Vagina (tissue), 2 donors: ENCODE measurements at regions not wholly inside any gene's neighbourhood (a gene's known extent, or its start where the extent isn't known, plus 50 kb on each side); places are given as distances from the start of the nearest gene placed in this dataset.

ENCODE experiments used
- CTCF ChIP-seq, 3 experiments: fragments of 450-650 bp in 2 of 3; fragments of 200-600 bp in 1 of 3; sonication (generic) in 1 of 3; IDR thresholded peaks; one replicate each; pipeline ENCODE4 v1.5.1; 2017 to 2019; ENCODE audit warnings: antibody characterized with exemption in 3 of 3, mild to moderate bottlenecking in 2 of 3, moderate library complexity in 2 of 3
- POLR2A ChIP-seq, 2 donors: fragments of 450-650 bp; IDR thresholded peaks; one replicate each; pipeline ENCODE4 v1.6.1; 2017; ENCODE audit warnings: antibody characterized with exemption in 2 of 2, mild to moderate bottlenecking in 2 of 2, moderate library complexity in 2 of 2
- POLR2AphosphoS5 ChIP-seq, 2 donors: sonication (generic); formaldehyde crosslinking; IDR thresholded peaks; one replicate each; pipeline ENCODE4 v1.9.0; 2017; ENCODE audit warnings: antibody characterized with exemption in 2 of 2, mild to moderate bottlenecking in 2 of 2, low read depth in 1 of 2; ENCODE audit not compliant: insufficient read depth in 1 of 2

- no peak for TF ChIP-seq CTCF (IDR thresholded peaks at IDR 0.05)
- TF ChIP-seq POLR2A (IDR thresholded peaks at IDR 0.05), result no peak
- TF ChIP-seq POLR2AphosphoS5 (IDR thresholded peaks at IDR 0.05; ENCODE audit: insufficient read depth in 1 of 2, low read depth in 1 of 2), result no peak
These were observed 147.1 kb downstream of the DCK start for GRCh38 chr4:71140563-71140962.
